ENCODE measurements at regions not wholly inside any gene's neighbourhood (a gene's known extent, or its start where the extent isn't known, plus 50 kb on each side); places are given as distances from the start of the nearest gene placed in this dataset.
A peak's percentile ranks its signal among the peaks of the same experiment; 100 is the strongest.
"Not testable (repeated sequence)": the region's sequence is repeated elsewhere in the genome, so short reads cannot be mapped to it uniquely, and the experiment has no call there.

DNA sequence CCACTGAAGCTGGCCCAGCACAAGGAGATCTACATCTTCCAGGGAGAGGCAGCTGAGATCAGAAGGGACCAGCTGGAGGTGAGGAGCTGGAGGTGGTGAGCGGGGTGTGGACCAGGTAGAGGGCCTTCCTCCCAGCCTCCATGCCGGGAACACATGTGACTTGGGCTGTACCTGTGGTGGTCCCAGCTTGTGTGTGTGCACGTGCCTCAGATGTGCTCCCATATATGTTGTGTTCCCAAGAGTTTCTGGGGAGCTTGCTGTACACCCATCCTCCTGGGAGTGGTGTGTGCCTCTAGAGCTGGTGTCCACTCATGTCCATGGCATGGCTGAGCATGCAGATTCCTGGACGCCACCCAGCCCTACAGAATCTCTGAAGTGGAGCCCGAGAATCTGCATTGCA is 183.7 kb upstream of the AKAP13 start:
- H3K36me3 ChIP-seq; DNase-seq; intact Hi-C loops (cut with DNase I); H3K27me3 ChIP-seq; H3K4me1 ChIP-seq (ENCODE audit: insufficient read depth); H3K27ac ChIP-seq; H3K4me3 ChIP-seq; H3K9me3 ChIP-seq: not testable (repeated sequence)
- 87% methylated on average over 2 of the region's 5 CpGs; no CpG with 5 or more reads in 2 of the 3 donors for WGBS, 3 donors

DNA sequence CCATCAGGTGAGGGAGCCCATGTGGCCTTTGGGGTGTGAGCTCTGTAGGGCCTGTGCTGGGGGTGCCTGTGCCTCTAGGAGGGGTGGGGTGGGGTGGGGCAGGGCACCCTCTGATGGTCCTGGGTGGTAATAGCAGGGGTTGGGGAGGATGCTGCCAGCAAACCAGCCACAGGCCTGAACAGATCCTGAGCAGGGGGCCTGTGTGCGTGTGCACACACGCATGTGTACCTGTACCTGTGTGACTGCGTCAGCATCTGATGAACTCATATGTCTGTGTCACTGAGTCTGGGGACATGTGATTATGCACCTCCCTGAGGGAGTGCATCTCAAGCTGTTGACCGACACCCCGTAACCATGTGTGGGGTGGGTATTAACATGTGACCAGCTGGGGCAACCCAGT is 182.8 kb upstream of the AKAP13 start:
- no CpG with 5 or more reads among the region's 5 CpGs for WGBS, 3 donors
- H3K27me3 ChIP-seq; intact Hi-C loops (cut with DNase I); H3K4me3 ChIP-seq; H3K27ac ChIP-seq; H3K9me3 ChIP-seq; H3K36me3 ChIP-seq; DNase-seq; H3K4me1 ChIP-seq (ENCODE audit: insufficient read depth): not testable (repeated sequence)

- WGBS, 3 donors: no CpG with 5 or more reads among the region's 13 CpGs
- H3K36me3 ChIP-seq; intact Hi-C loops (cut with DNase I); H3K4me3 ChIP-seq; H3K27ac ChIP-seq; H3K9me3 ChIP-seq; H3K4me1 ChIP-seq (ENCODE audit: insufficient read depth); DNase-seq; H3K27me3 ChIP-seq: not testable (repeated sequence)
Observed at GRCh38 chr15:85198432-85198831, 182.0 kb upstream of the AKAP13 start.

- H3K4me3 ChIP-seq; H3K27me3 ChIP-seq; H3K36me3 ChIP-seq; H3K9me3 ChIP-seq; H3K27ac ChIP-seq; DNase-seq; intact Hi-C loops (cut with DNase I); H3K4me1 ChIP-seq (ENCODE audit: insufficient read depth): not testable (repeated sequence)
- 0% methylated on average over 1 of the region's 9 CpGs; no CpG with 5 or more reads in 2 of the 3 donors for WGBS, 3 donors
Observed at GRCh38 chr15:85200215-85200614, 180.2 kb upstream of the AKAP13 start.

- WGBS, 3 donors: 71% methylated on average over 6 of the region's 16 CpGs; no CpG with 5 or more reads in 2 of the 3 donors
- H3K27ac ChIP-seq, H3K27me3 ChIP-seq: not testable (repeated sequence)
Observed at GRCh38 chr15:85201118-85201793, 179.1 kb upstream of the AKAP13 start.

GRCh38 chr15:85204481-85204880 is 175.9 kb upstream of the AKAP13 start:
- H3K4me3 ChIP-seq; intact Hi-C loops (cut with DNase I); H3K27ac ChIP-seq; DNase-seq; H3K36me3 ChIP-seq; H3K4me1 ChIP-seq (ENCODE audit: insufficient read depth); H3K9me3 ChIP-seq; H3K27me3 ChIP-seq: not testable (repeated sequence)
- WGBS, 3 donors: 94% methylated on average over 5 of the region's 16 CpGs; no CpG with 5 or more reads in 2 of the 3 donors

More at GRCh38 chr15:85201118-85201793, 179.1 kb upstream of the AKAP13 start:
- H3K36me3 ChIP-seq; DNase-seq; H3K9me3 ChIP-seq; H3K4me3 ChIP-seq; H3K4me1 ChIP-seq (ENCODE audit: insufficient read depth); intact Hi-C loops (cut with DNase I): not testable (repeated sequence)

GRCh38 chr15:85233791-85234325 is 146.5 kb upstream of the AKAP13 start:
- H3K27ac ChIP-seq; H3K36me3 ChIP-seq; H3K4me1 ChIP-seq (ENCODE audit: insufficient read depth); H3K9me3 ChIP-seq; H3K27me3 ChIP-seq; intact Hi-C loops (cut with DNase I): not testable (repeated sequence)
- peak in 3 of 5 donors; percentile 8 to 35 (median 15) for DNase-seq
- WGBS, 3 donors: 0 to 2% (median 1%) methylated on average over 23 to 56 of the region's 62 CpGs
- peak overlapping the region; percentile 45 for H3K4me3 ChIP-seq

- H3K4me1 ChIP-seq (ENCODE audit: insufficient read depth); H3K27ac ChIP-seq; DNase-seq; H3K36me3 ChIP-seq; H3K27me3 ChIP-seq; H3K4me3 ChIP-seq; H3K9me3 ChIP-seq; intact Hi-C loops (cut with DNase I): not testable (repeated sequence)
- WGBS, 3 donors: 0% methylated on average over 4 of the region's 55 CpGs; no CpG with 5 or more reads in 2 of the 3 donors
Observed at GRCh38 chr15:85234450-85235196, 145.8 kb upstream of the AKAP13 start.

DNA sequence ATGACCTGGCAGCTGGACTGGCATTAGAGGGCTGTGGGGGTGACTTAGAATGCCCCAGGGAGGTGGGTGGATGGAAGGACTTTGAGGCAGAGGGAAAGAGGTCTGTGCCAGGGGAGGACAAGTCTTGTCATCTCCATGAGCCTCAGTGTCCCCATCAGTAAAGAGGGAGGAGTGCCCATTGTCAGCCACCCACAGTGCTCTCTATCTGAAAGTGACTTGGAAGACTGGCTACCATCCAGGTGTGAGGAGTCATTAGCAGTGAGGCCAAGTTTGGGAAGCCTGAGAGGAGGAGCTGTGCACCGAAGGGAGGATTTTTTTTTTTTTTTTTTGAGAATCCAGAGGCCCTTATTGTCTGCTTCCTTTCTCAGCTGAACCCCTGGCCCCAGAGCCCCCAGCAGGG is 136.3 kb upstream of the AKAP13 start:
- H3K27me3 ChIP-seq; H3K4me3 ChIP-seq; H3K36me3 ChIP-seq; H3K4me1 ChIP-seq (ENCODE audit: insufficient read depth); H3K27ac ChIP-seq; H3K9me3 ChIP-seq; intact Hi-C loops (cut with DNase I): not testable (repeated sequence)
- 25 to 50% methylated on average over 1 of the region's 1 CpG; no CpG with 5 or more reads in 1 of the 3 donors for WGBS, 3 donors
- DNase-seq: peak in 1 of 5 donors; percentile 2

DNA sequence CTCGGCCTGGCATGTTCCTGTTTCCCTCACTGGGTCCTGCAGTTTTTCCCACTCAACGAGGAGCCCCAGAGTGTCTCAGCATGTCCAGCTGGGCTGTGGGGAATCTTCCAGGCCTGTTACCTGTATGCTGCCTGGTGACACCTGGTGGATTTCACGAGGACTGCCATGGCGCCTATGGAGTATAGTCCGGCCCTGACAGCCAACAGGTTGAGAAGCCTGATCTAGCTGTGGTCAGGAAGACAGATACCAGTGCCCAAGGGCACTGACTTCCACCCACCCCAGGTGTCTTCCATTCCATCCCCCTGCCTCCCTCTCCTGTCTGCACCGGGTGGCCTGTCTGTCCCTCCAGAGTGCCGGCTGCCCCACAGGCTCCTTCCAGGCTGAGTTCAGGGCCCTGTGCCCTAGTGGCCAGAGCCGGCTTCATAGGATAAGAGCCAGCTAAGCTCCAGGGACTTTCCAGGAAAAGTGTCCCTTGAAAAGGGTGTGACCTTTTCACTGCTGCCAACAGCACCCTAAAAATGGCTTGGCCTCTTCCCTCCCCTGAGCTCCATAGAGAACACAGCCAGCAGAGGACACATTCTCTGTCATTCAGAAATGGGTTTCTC is 129.4 kb upstream of the AKAP13 start:
- H3K27me3 ChIP-seq; DNase-seq; H3K4me3 ChIP-seq; intact Hi-C loops (cut with DNase I); H3K27ac ChIP-seq; H3K36me3 ChIP-seq; H3K4me1 ChIP-seq (ENCODE audit: insufficient read depth); H3K9me3 ChIP-seq: not testable (repeated sequence)
- 81 to 89% (median 84%) methylated on average over 5 to 8 of the region's 8 CpGs for WGBS, 3 donors

DNA sequence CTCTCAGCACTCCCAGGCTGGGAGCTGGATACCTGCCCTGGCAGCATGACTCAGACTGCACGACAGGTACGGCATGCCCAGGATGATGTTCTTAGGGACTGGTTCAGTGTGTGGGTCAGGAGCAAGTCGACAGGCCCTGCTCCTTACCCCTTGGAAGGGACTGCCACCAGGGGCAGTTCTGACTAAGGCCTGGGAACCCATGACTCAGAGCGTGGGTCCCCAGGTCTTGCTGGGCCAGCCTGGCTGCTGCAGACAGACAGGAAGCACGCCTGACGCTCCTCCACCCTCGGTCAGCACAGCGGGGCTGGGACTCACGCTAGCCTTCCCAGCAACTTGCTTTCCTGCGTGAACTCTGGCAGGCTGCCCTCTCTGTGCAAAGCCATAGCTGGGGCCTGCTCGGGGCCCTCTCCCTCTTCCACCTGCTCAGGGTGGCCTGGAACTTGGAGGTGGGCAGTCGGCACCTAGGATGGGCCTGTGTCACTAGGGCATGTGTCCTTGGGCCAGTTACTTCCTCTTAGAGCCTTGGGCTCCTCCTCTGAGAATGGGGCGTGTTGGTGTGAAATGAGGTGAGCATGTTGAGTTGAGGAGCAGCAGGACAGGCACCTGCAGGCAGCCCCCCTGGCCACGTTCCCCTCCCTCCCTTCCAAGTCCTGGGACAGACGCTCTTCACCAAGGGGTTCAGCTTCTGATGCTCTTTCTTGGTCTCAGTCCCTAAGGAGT is 127.0 kb upstream of the AKAP13 start:
- H3K36me3 ChIP-seq; H3K27ac ChIP-seq; H3K9me3 ChIP-seq; H3K27me3 ChIP-seq; H3K4me3 ChIP-seq; intact Hi-C loops (cut with DNase I): not testable (repeated sequence)
- peak in 1 of 5 donors; percentile 13 for DNase-seq
- WGBS, 3 donors: 80 to 82% (median 82%) methylated on average over 7 to 15 of the region's 15 CpGs
- peaks cover 11% of the 10 kb centered on the region for H3K4me1 ChIP-seq (ENCODE audit: insufficient read depth)
